Uterus (tissue), 3 donors: ENCODE measurements at regions not wholly inside any gene's neighbourhood (a gene's known extent, or its start where the extent isn't known, plus 50 kb on each side); places are given as distances from the start of the nearest gene placed in this dataset.

ENCODE experiments used
- DNase-seq, 2 donors: peaks; one replicate each; pipeline ENCODE4 v3.0.0-alpha.2; 2019 to 2020
- H3K27ac ChIP-seq, 2 donors: fragments of 200-600 bp; sonication (generic); 1 replicate in 1 of 2; 2 replicates in 1 of 2; pipeline ENCODE4 v1.5.1; 2016 to 2018
- H3K27me3 ChIP-seq, 2 donors: fragments of 200-600 bp; sonication (generic); one replicate each; pipeline ENCODE4 v1.5.1; 2018 to 2019; ENCODE audit warnings: control low read depth in 1 of 2
- H3K36me3 ChIP-seq, 2 donors: fragments of 200-600 bp; sonication (generic); one replicate each; pipeline ENCODE4 v1.5.1; 2019; ENCODE audit warnings: control low read depth in 1 of 2
- H3K4me1 ChIP-seq, 2 donors: fragments of 200-600 bp; sonication (generic); one replicate each; pipeline ENCODE4 v1.5.1; 2018 to 2019; ENCODE audit warnings: control low read depth in 1 of 2
- H3K4me3 ChIP-seq, 2 donors: fragments of 200-600 bp; sonication (generic); 1 replicate in 1 of 2; 2 replicates in 1 of 2; pipeline ENCODE4 v1.5.1; 2018 to 2019; ENCODE audit warnings: mild to moderate bottlenecking in 1 of 2
- H3K9me3 ChIP-seq, 2 donors: fragments of 200-600 bp; sonication (generic); one replicate each; pipeline ENCODE4 v1.5.1; 2019; ENCODE audit warnings: control low read depth in 1 of 2
- POLR2A ChIP-seq, 2 donors: fragments of 450-650 bp; IDR thresholded peaks; one replicate each; pipeline ENCODE4 v1.6.1; 2016; ENCODE audit warnings: antibody characterized with exemption in 2 of 2, mild to moderate bottlenecking in 1 of 2, moderate library complexity in 1 of 2
- intact Hi-C: fragments of 100-400 bp; cut with DNase I; formaldehyde crosslinking; loops from one replicate; pipeline ENCODE4 v1.15.1; 2023; ENCODE audit warnings: low total_unique reads
- TF ChIP-seq, protein P1 (sequence below), 4 experiments: fragments of 200-600 bp in 2 of 4; fragments of 450-650 bp in 2 of 4; sonication (generic) in 2 of 4; IDR thresholded peaks; one replicate each; pipeline ENCODE4 v1.5.1; 2016 to 2019; ENCODE audit warnings: antibody characterized with exemption in 4 of 4, mild to moderate bottlenecking in 2 of 4, moderate library complexity in 1 of 4
- donor health status: DM: yes; HTN: yes; CAD: no.

DNA sequence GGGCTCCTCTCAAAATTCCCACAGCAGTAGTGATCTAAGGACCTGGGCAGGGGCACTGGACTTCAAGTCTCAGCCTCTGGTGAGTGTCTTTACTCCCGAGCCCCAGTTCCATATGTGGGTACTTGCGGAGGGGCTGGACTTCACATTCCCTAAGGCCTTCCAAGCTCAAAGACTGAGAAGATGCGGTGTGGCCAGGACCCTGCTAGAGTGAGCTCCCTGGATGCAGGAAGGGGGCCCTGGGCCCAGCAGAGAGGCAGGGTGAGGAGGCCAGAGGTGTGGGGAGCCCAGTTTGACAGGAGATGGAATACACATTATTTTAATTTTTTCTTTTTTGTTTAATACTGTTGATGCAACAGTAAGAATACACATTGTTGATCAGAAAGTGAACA lies 83.7 kb downstream of the IGLL1 start:
- no peak for DNase-seq
- no peak for TF ChIP-seq POLR2A (IDR thresholded peaks at IDR 0.05)
- TF ChIP-seq, protein P1, sequence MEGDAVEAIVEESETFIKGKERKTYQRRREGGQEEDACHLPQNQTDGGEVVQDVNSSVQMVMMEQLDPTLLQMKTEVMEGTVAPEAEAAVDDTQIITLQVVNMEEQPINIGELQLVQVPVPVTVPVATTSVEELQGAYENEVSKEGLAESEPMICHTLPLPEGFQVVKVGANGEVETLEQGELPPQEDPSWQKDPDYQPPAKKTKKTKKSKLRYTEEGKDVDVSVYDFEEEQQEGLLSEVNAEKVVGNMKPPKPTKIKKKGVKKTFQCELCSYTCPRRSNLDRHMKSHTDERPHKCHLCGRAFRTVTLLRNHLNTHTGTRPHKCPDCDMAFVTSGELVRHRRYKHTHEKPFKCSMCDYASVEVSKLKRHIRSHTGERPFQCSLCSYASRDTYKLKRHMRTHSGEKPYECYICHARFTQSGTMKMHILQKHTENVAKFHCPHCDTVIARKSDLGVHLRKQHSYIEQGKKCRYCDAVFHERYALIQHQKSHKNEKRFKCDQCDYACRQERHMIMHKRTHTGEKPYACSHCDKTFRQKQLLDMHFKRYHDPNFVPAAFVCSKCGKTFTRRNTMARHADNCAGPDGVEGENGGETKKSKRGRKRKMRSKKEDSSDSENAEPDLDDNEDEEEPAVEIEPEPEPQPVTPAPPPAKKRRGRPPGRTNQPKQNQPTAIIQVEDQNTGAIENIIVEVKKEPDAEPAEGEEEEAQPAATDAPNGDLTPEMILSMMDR (IDR thresholded peaks at IDR 0.05): no peak
- no peak overlapping the region for H3K4me3 ChIP-seq
- H3K9me3 ChIP-seq: no peaks in the 10 kb centered on the region
- H3K27ac ChIP-seq: no peak overlapping the region
- no peaks in the 10 kb centered on the region for H3K27me3 ChIP-seq
- H3K4me1 ChIP-seq: no peaks in the 10 kb centered on the region
- intact Hi-C loops: no loop called here
- no peaks in the 10 kb centered on the region for H3K36me3 ChIP-seq

DNA sequence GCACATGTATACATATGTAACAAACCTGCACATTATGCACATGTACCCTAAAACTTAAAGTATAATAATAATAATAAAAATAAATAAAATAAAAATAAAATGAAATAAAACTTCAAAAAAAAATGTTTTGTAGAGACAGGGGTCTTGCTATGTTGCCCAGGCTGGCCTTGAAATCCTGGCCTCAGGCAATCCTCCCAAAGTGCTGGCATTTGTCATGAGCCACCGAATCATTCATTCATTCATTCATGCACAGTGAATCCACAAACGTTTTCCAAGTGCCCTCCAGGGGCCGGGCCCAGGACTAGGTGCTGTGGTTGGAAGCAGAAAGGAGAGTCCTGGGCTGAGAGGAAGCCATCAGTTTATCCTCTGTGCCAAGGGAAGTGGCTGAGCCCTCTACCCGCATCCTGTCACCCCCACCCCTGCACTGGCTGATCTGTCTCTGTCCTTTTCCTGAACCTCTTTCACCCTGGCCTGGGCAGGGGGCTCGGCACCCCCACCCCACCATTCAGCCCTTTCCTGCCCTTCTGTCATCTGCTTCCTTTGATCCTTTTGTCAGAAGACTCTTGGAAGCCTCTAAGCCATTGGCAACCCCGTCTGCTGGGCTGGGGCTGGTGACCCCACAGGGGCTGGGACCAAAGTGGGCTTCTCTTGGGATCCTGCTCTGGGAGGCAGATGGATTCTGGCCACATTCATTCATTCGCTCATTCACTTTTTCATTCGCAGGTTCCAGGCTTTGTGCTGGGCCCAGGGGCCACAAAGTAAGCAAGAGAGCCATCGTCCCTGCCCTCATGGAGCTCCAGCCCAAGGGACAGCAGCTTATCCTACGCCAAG lies 84.3 kb downstream of the IGLL1 start:
- Histone ChIP-seq H3K27me3 (no peaks in the 10 kb centered on the region), H3K9me3 (no peaks in the 10 kb centered on the region), H3K36me3 (no peaks in the 10 kb centered on the region), H3K4me1 (no peaks in the 10 kb centered on the region), H3K4me3 (no peak overlapping the region), H3K27ac (no peak overlapping the region)
- no peak for TF ChIP-seq POLR2A (IDR thresholded peaks at IDR 0.05)
- TF ChIP-seq, protein P1 (IDR thresholded peaks at IDR 0.05): no peak
- DNase-seq: no peak
- intact Hi-C loops: no loop called here

DNA sequence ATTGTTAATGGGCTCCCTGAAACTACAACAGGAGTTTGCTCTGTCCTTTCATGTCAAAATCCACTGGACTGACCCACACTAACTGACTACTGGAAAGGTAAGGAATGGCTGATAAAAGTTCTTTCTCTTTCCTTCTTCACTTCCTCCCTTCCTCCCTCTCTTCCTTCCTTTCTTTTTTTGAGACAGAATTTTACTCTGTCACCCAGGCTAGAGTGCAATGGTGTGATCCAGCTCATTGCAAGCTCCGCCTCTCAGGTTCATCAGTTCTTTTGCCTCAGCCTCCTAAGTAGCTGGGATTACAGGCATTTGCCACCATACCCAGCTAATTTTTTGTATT lies 85.2 kb downstream of the IGLL1 start:
- intact Hi-C loops: no loop called here
- TF ChIP-seq, protein P1 (IDR thresholded peaks at IDR 0.05): no peak
- TF ChIP-seq POLR2A (IDR thresholded peaks at IDR 0.05): no peak
- Histone ChIP-seq H3K4me3 (no peak overlapping the region), H3K27ac (no peak overlapping the region), H3K27me3 (no peaks in the 10 kb centered on the region), H3K9me3 (no peaks in the 10 kb centered on the region), H3K36me3 (no peaks in the 10 kb centered on the region), H3K4me1 (no peaks in the 10 kb centered on the region)
- DNase-seq: no peak

DNA sequence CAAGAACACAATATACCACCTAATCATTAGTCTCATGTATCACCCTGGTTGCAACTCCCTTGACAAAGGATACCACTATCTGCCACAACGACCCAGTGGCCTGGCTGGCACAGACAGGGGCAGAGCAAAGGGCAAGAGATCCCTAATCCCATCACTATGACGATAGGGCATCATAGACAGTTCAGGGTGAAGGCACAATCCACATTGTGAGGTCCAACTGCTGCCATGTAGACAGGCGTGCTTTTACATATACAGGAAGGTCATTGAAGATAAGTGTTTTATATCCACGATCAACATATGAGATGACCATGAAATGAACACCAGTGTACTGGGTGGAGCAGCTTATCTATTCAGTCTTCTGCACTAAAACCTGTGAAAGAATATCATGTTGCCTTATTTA lies 94.6 kb downstream of the IGLL1 start:
- no peaks in the 10 kb centered on the region for H3K27me3 ChIP-seq
- TF ChIP-seq, protein P1 (IDR thresholded peaks at IDR 0.05): no peak
- TF ChIP-seq POLR2A (IDR thresholded peaks at IDR 0.05): no peak
- no peak overlapping the region for H3K4me3 ChIP-seq
- H3K36me3 ChIP-seq: no peaks in the 10 kb centered on the region
- intact Hi-C loops: no loop called here
- H3K4me1 ChIP-seq: no peaks in the 10 kb centered on the region
- H3K9me3 ChIP-seq: no peaks in the 10 kb centered on the region
- DNase-seq: no peak
- no peak overlapping the region for H3K27ac ChIP-seq

DNA sequence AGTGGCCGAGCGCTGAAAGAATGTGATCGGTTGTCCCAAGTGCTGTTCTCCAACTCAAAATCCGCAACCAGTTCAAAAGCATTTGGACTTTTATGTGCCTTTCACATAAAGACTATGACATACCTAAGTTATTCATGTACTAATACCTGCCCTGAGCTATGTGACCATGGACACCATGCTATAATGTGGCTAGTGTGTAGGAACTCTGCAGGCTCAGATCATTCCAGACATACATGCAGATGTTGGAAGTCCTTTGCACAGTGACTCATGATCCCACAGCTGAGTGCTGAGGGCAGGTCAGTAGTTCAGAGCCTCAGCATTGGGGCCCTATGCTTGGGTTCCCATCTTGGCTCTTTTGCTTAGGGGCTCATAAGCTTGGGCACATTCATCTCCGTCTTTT lies 95.4 kb downstream of the IGLL1 start:
- Histone ChIP-seq H3K27me3 (no peaks in the 10 kb centered on the region), H3K27ac (no peak overlapping the region), H3K36me3 (no peaks in the 10 kb centered on the region), H3K9me3 (no peaks in the 10 kb centered on the region), H3K4me3 (no peak overlapping the region), H3K4me1 (no peaks in the 10 kb centered on the region)
- intact Hi-C loops: no loop called here
- no peak for TF ChIP-seq POLR2A (IDR thresholded peaks at IDR 0.05)
- TF ChIP-seq, protein P1 (IDR thresholded peaks at IDR 0.05): no peak
- no peak for DNase-seq
